CD4-positive, CD25-positive, alpha-beta regulatory T cell (primary cell): ENCODE measurements at regions not wholly inside any gene's neighbourhood (a gene's known extent, or its start where the extent isn't known, plus 50 kb on each side); places are given as distances from the start of the nearest gene placed in this dataset.

Experiments
- ATAC-seq, 2 donors: fragments of 150-1000 bp; cut with Tn5 transposase; one replicate each; pipeline ENCODE4 v1.10.0; 2021; ENCODE audit warnings: low read depth in 2 of 2, moderate number of reproducible peaks in 2 of 2, moderate library complexity in 1 of 2
- DNase-seq, 3 donors: peaks; one replicate each; pipeline versions ENCODE4 v3.0.0 to v3.0.0-alpha.2; 2012 to 2022; ENCODE audit warnings: mixed read lengths in 1 of 3
- H3K27ac ChIP-seq: one replicate; pipeline ENCODE4 v1.7.0; 2013; ENCODE audit warnings: mild to moderate bottlenecking, low read length; ENCODE audit not compliant: insufficient read depth, poor library complexity, severe bottlenecking
- H3K27me3 ChIP-seq: one replicate; pipeline ENCODE4 v1.7.0; 2013; ENCODE audit warnings: low read length; ENCODE audit not compliant: control insufficient read depth, insufficient read depth
- H3K36me3 ChIP-seq: one replicate; pipeline ENCODE4 v1.7.0; 2013; ENCODE audit warnings: mild to moderate bottlenecking, low read length, moderate library complexity; ENCODE audit not compliant: control insufficient read depth, insufficient read depth
- H3K4me1 ChIP-seq: 2 replicates; pipeline ENCODE4 v1.7.0; 2013; ENCODE audit warnings: mild to moderate bottlenecking, low read length; ENCODE audit not compliant: insufficient read depth, control insufficient read depth, poor library complexity, severe bottlenecking
- H3K4me3 ChIP-seq: one replicate; pipeline ENCODE4 v1.7.0; 2013; ENCODE audit warnings: low read depth, mild to moderate bottlenecking, low read length, moderate library complexity
- H3K9me3 ChIP-seq, 2 experiments: 1 replicate in 1 of 2; 2 replicates in 1 of 2; pipeline ENCODE4 v1.7.0; 2013; ENCODE audit warnings: low read length in 2 of 2, mild to moderate bottlenecking in 1 of 2, moderate library complexity in 1 of 2; ENCODE audit not compliant: control insufficient read depth in 2 of 2
- H3K27ac Mint-ChIP-seq, 3 donors: one replicate each; pipeline ENCODE4 v1.8.0; 2020 to 2022; ENCODE audit warnings: mild to moderate bottlenecking in 3 of 3, mixed read lengths in 3 of 3, moderate library complexity in 2 of 3
- H3K27me3 Mint-ChIP-seq: one replicate; pipeline ENCODE4 v1.8.0; 2022; ENCODE audit warnings: mild to moderate bottlenecking, mixed read lengths
- H3K36me3 Mint-ChIP-seq: one replicate; pipeline ENCODE4 v1.8.0; 2020; ENCODE audit warnings: mixed read lengths
- H3K4me1 Mint-ChIP-seq, 4 donors: one replicate each; pipeline ENCODE4 v1.8.0; 2020 to 2022; ENCODE audit warnings: mixed read lengths in 4 of 4, mild to moderate bottlenecking in 1 of 4
- H3K4me3 Mint-ChIP-seq, 4 donors: one replicate each; pipeline ENCODE4 v1.8.0; 2020 to 2022; ENCODE audit warnings: mild to moderate bottlenecking in 4 of 4, mixed read lengths in 4 of 4, moderate library complexity in 3 of 4
- H3K9me3 Mint-ChIP-seq, 7 donors: one replicate each; pipeline ENCODE4 v1.8.0; 2020 to 2022; ENCODE audit warnings: mixed read lengths in 7 of 7, mild to moderate bottlenecking in 3 of 7, moderate library complexity in 2 of 7

GRCh38 chr4:188534297-188534696, 395.1 kb downstream of the TRIML1 start:
- H3K27me3 Mint-ChIP-seq, result no peaks in the 10 kb centered on the region
- no peak overlapping the region for H3K27ac Mint-ChIP-seq
- no peaks in the 10 kb centered on the region for H3K36me3 Mint-ChIP-seq
- DNase-seq (no peak), ATAC-seq (no peak)
- no peak overlapping the region for H3K4me3 Mint-ChIP-seq
- no peaks in the 10 kb centered on the region for H3K4me1 Mint-ChIP-seq
- Histone ChIP-seq H3K27ac (no peak overlapping the region), H3K36me3 (no peaks in the 10 kb centered on the region), H3K4me3 (no peak overlapping the region), H3K4me1 (no peaks in the 10 kb centered on the region), H3K9me3 (peaks cover 6 to 9% of the 10 kb centered on the region in 2 experiments), H3K27me3 (no peaks in the 10 kb centered on the region)
- H3K9me3 Mint-ChIP-seq, result peaks cover 0 to 38% (median 15%) of the 10 kb centered on the region in 7 donors

- H3K4me1 Mint-ChIP-seq, result no peaks in the 10 kb centered on the region
- Histone ChIP-seq H3K36me3 (no peaks in the 10 kb centered on the region), H3K27me3 (no peaks in the 10 kb centered on the region), H3K4me1 (no peaks in the 10 kb centered on the region), H3K9me3 (peaks cover 6 to 9% of the 10 kb centered on the region in 2 experiments), H3K4me3 (no peak overlapping the region), H3K27ac (no peak overlapping the region)
- no peak overlapping the region for H3K4me3 Mint-ChIP-seq
- no peaks in the 10 kb centered on the region for H3K27me3 Mint-ChIP-seq
- DNase-seq (no peak), ATAC-seq (no peak)
- peaks cover 0 to 37% (median 15%) of the 10 kb centered on the region in 7 donors for H3K9me3 Mint-ChIP-seq
- H3K36me3 Mint-ChIP-seq, result no peaks in the 10 kb centered on the region
- H3K27ac Mint-ChIP-seq, result no peak overlapping the region
These were observed 395.7 kb downstream of the TRIML1 start for GRCh38 chr4:188534917-188535316.

GRCh38 chr4:188536826-188537225, 397.6 kb downstream of the TRIML1 start:
- Histone ChIP-seq H3K4me3 (no peak overlapping the region), H3K27ac (no peak overlapping the region), H3K27me3 (no peaks in the 10 kb centered on the region), H3K4me1 (no peaks in the 10 kb centered on the region), H3K9me3 (peaks cover 6 to 9% of the 10 kb centered on the region in 2 experiments), H3K36me3 (no peaks in the 10 kb centered on the region)
- no peaks in the 10 kb centered on the region for H3K4me1 Mint-ChIP-seq
- H3K4me3 Mint-ChIP-seq, result no peak overlapping the region
- H3K27me3 Mint-ChIP-seq, result no peaks in the 10 kb centered on the region
- H3K9me3 Mint-ChIP-seq, result peaks cover 0 to 30% (median 13%) of the 10 kb centered on the region in 7 donors
- no peak overlapping the region for H3K27ac Mint-ChIP-seq
- ATAC-seq (no peak), DNase-seq (no peak)
- H3K36me3 Mint-ChIP-seq, result no peaks in the 10 kb centered on the region

- H3K27me3 ChIP-seq, result no peaks in the 10 kb centered on the region
- no peaks in the 10 kb centered on the region for H3K4me1 ChIP-seq
- H3K4me3 ChIP-seq, result no peak overlapping the region
- H3K4me1 Mint-ChIP-seq, result no peaks in the 10 kb centered on the region
- ATAC-seq (no peak), DNase-seq (no peak)
- no peaks in the 10 kb centered on the region for H3K9me3 ChIP-seq
- no peak overlapping the region for H3K4me3 Mint-ChIP-seq
- H3K9me3 Mint-ChIP-seq, result peaks cover 0 to 19% (median 10%) of the 10 kb centered on the region in 7 donors
- H3K36me3 Mint-ChIP-seq, result no peaks in the 10 kb centered on the region
- no peaks in the 10 kb centered on the region for H3K36me3 ChIP-seq
- no peak overlapping the region for H3K27ac ChIP-seq
- no peaks in the 10 kb centered on the region for H3K27me3 Mint-ChIP-seq
- no peak overlapping the region for H3K27ac Mint-ChIP-seq
These were observed 411.1 kb downstream of the TRIML1 start for GRCh38 chr4:188550296-188550695.

- Mint-ChIP-seq H3K27ac (no peak overlapping the region), H3K4me3 (no peak overlapping the region), H3K36me3 (no peaks in the 10 kb centered on the region), H3K27me3 (no peaks in the 10 kb centered on the region), H3K4me1 (no peaks in the 10 kb centered on the region), H3K9me3 (peaks cover 0 to 17% (median 10%) of the 10 kb centered on the region in 7 donors)
- Histone ChIP-seq H3K4me1 (no peaks in the 10 kb centered on the region), H3K27me3 (no peaks in the 10 kb centered on the region), H3K4me3 (no peak overlapping the region), H3K27ac (no peak overlapping the region), H3K36me3 (no peaks in the 10 kb centered on the region), H3K9me3 (no peaks in the 10 kb centered on the region)
- DNase-seq (no peak), ATAC-seq (no peak)
These were observed 411.9 kb downstream of the TRIML1 start for GRCh38 chr4:188551156-188551555.

GRCh38 chr4:188552741-188553275, 413.6 kb downstream of the TRIML1 start:
- H3K4me3 Mint-ChIP-seq, result no peak overlapping the region
- H3K9me3 Mint-ChIP-seq, result peaks cover 0 to 13% (median 10%) of the 10 kb centered on the region in 7 donors
- no peak overlapping the region for H3K27ac ChIP-seq
- no peaks in the 10 kb centered on the region for H3K36me3 ChIP-seq
- ATAC-seq (no peak), DNase-seq (no peak)
- no peaks in the 10 kb centered on the region for H3K27me3 ChIP-seq
- H3K4me1 Mint-ChIP-seq, result no peaks in the 10 kb centered on the region
- no peaks in the 10 kb centered on the region for H3K36me3 Mint-ChIP-seq
- H3K4me1 ChIP-seq, result no peaks in the 10 kb centered on the region
- no peaks in the 10 kb centered on the region for H3K27me3 Mint-ChIP-seq
- peaks cover 0 to 2% of the 10 kb centered on the region in 2 experiments for H3K9me3 ChIP-seq
- no peak overlapping the region for H3K4me3 ChIP-seq
- no peak overlapping the region for H3K27ac Mint-ChIP-seq

- ATAC-seq, result no peak
- Mint-ChIP-seq H3K4me3 (peak overlapping the region in 1 of 4 donors; percentile 11), H3K27me3 (no peaks in the 10 kb centered on the region), H3K9me3 (peaks cover 0 to 15% (median 9%) of the 10 kb centered on the region in 7 donors), H3K36me3 (no peaks in the 10 kb centered on the region), H3K4me1 (no peaks in the 10 kb centered on the region), H3K27ac (peak overlapping the region in 1 of 3 donors; percentile 9)
- H3K27me3 ChIP-seq, result no peaks in the 10 kb centered on the region
- H3K4me3 ChIP-seq, result no peak overlapping the region
- H3K27ac ChIP-seq, result no peak overlapping the region
- H3K9me3 ChIP-seq, result peaks cover 0 to 2% of the 10 kb centered on the region in 2 experiments
- no peak for DNase-seq
- no peaks in the 10 kb centered on the region for H3K36me3 ChIP-seq
- H3K4me1 ChIP-seq, result no peaks in the 10 kb centered on the region
These were observed 415.2 kb downstream of the TRIML1 start for GRCh38 chr4:188554413-188554812.

- Histone ChIP-seq H3K9me3 (no peaks in the 10 kb centered on the region), H3K4me3 (no peak overlapping the region), H3K27me3 (no peaks in the 10 kb centered on the region), H3K4me1 (no peaks in the 10 kb centered on the region), H3K36me3 (no peaks in the 10 kb centered on the region), H3K27ac (no peak overlapping the region)
- no peak overlapping the region for H3K27ac Mint-ChIP-seq
- DNase-seq, result no peak
- no peaks in the 10 kb centered on the region for H3K4me1 Mint-ChIP-seq
- H3K4me3 Mint-ChIP-seq, result no peak overlapping the region
- ATAC-seq, result no peak
- H3K27me3 Mint-ChIP-seq, result no peaks in the 10 kb centered on the region
- no peaks in the 10 kb centered on the region for H3K36me3 Mint-ChIP-seq
- H3K9me3 Mint-ChIP-seq, result peaks cover 3 to 35% (median 10%) of the 10 kb centered on the region in 7 donors
These were observed 433.9 kb downstream of the TRIML1 start for GRCh38 chr4:188573104-188573503.
